WTC11 (cell line): ENCODE measurements at regions not wholly inside any gene's neighbourhood (a gene's known extent, or its start where the extent isn't known, plus 50 kb on each side); places are given as distances from the start of the nearest gene placed in this dataset.

Experiments
- CREB1 ChIP-seq: sonication (generic); formaldehyde crosslinking; IDR thresholded peaks from 2 replicates; pipeline ENCODE4 v1.8.0; 2023; ENCODE audit warnings: mild to moderate bottlenecking, missing genetic modification reagents
- FOXJ3 ChIP-seq: sonication (generic); formaldehyde crosslinking; IDR thresholded peaks from 2 replicates; pipeline ENCODE4 v1.9.0; 2021; ENCODE audit warnings: missing genetic modification reagents, mild to moderate bottlenecking, borderline replicate concordance
- NFYB ChIP-seq: sonication (generic); formaldehyde crosslinking; conservative IDR thresholded peaks from 2 replicates; pipeline ENCODE4 v1.8.0; 2022; ENCODE audit warnings: low read depth, missing genetic modification reagents
- NR2C2 ChIP-seq: sonication (generic); formaldehyde crosslinking; IDR thresholded peaks from 2 replicates; pipeline ENCODE4 v1.8.0; 2022; ENCODE audit warnings: mild to moderate bottlenecking, missing genetic modification reagents
- SMAD3 ChIP-seq: sonication (generic); formaldehyde crosslinking; IDR thresholded peaks from 2 replicates; pipeline ENCODE4 v1.8.0; 2022; ENCODE audit warnings: missing genetic modification reagents, mild to moderate bottlenecking, borderline replicate concordance
- TF ChIP-seq, protein P1 (sequence below): fragments of 200-600 bp; IDR thresholded peaks from 2 replicates; pipeline ENCODE4 v1.8.0; 2022; ENCODE audit warnings: antibody characterized with exemption
- TF ChIP-seq, protein P2 (sequence below): sonication (generic); formaldehyde crosslinking; conservative IDR thresholded peaks from 2 replicates; pipeline ENCODE4 v1.8.1; 2023; ENCODE audit warnings: mild to moderate bottlenecking, low read depth, missing genetic modification reagents, moderate library complexity
- TF ChIP-seq, protein P3 (sequence below): sonication (generic); formaldehyde crosslinking; IDR thresholded peaks from 2 replicates; pipeline ENCODE4 v1.8.1; 2023; ENCODE audit warnings: mild to moderate bottlenecking, missing genetic modification reagents, borderline replicate concordance
- TF ChIP-seq, protein P4 (sequence below): sonication (generic); formaldehyde crosslinking; IDR thresholded peaks from 2 replicates; pipeline ENCODE4 v1.8.1; 2022; ENCODE audit warnings: low read depth, missing genetic modification reagents, borderline replicate concordance
- TF ChIP-seq, protein P5 (sequence below): sonication (generic); formaldehyde crosslinking; IDR thresholded peaks from 2 replicates; pipeline ENCODE4 v1.8.0; 2022; ENCODE audit warnings: mild to moderate bottlenecking, missing genetic modification reagents
- TF ChIP-seq, protein P6 (sequence below): sonication (generic); formaldehyde crosslinking; IDR thresholded peaks from 2 replicates; pipeline ENCODE4 v1.8.0; 2022; ENCODE audit warnings: missing genetic modification reagents
- TF ChIP-seq, protein P7 (sequence below): sonication (generic); formaldehyde crosslinking; IDR thresholded peaks from 2 replicates; pipeline ENCODE4 v1.8.1; 2023; ENCODE audit warnings: mild to moderate bottlenecking, missing genetic modification reagents, moderate library complexity

DNA sequence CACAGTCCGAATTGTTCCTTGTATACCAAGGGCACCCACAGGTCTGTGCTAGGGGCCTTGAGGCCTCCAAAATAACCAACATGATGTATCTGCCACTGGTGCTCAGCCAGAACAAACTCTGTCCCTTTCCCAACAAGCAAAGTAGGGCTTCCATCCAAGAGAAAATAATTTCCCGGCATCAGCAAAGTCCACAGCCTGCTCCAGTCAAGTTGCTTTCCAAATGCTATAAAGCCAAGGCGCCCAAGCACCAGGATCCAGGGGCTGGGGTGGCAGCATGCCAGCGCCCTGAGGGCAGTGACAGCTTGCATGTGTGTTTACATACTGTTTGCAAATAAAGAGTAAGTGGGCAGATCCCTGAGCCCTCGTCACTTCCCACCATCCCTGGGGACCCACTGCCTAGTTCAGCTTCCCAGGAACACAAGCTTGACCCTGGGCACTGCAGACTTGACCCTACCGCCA lies 155.9 kb downstream of the ERCC6L2 start:
- TF ChIP-seq, protein P1, sequence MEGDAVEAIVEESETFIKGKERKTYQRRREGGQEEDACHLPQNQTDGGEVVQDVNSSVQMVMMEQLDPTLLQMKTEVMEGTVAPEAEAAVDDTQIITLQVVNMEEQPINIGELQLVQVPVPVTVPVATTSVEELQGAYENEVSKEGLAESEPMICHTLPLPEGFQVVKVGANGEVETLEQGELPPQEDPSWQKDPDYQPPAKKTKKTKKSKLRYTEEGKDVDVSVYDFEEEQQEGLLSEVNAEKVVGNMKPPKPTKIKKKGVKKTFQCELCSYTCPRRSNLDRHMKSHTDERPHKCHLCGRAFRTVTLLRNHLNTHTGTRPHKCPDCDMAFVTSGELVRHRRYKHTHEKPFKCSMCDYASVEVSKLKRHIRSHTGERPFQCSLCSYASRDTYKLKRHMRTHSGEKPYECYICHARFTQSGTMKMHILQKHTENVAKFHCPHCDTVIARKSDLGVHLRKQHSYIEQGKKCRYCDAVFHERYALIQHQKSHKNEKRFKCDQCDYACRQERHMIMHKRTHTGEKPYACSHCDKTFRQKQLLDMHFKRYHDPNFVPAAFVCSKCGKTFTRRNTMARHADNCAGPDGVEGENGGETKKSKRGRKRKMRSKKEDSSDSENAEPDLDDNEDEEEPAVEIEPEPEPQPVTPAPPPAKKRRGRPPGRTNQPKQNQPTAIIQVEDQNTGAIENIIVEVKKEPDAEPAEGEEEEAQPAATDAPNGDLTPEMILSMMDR = no peak
- TF ChIP-seq, protein P2, sequence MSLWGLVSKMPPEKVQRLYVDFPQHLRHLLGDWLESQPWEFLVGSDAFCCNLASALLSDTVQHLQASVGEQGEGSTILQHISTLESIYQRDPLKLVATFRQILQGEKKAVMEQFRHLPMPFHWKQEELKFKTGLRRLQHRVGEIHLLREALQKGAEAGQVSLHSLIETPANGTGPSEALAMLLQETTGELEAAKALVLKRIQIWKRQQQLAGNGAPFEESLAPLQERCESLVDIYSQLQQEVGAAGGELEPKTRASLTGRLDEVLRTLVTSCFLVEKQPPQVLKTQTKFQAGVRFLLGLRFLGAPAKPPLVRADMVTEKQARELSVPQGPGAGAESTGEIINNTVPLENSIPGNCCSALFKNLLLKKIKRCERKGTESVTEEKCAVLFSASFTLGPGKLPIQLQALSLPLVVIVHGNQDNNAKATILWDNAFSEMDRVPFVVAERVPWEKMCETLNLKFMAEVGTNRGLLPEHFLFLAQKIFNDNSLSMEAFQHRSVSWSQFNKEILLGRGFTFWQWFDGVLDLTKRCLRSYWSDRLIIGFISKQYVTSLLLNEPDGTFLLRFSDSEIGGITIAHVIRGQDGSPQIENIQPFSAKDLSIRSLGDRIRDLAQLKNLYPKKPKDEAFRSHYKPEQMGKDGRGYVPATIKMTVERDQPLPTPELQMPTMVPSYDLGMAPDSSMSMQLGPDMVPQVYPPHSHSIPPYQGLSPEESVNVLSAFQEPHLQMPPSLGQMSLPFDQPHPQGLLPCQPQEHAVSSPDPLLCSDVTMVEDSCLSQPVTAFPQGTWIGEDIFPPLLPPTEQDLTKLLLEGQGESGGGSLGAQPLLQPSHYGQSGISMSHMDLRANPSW (CRISPR knock-in tag) = no peak
- TF ChIP-seq, protein P3, sequence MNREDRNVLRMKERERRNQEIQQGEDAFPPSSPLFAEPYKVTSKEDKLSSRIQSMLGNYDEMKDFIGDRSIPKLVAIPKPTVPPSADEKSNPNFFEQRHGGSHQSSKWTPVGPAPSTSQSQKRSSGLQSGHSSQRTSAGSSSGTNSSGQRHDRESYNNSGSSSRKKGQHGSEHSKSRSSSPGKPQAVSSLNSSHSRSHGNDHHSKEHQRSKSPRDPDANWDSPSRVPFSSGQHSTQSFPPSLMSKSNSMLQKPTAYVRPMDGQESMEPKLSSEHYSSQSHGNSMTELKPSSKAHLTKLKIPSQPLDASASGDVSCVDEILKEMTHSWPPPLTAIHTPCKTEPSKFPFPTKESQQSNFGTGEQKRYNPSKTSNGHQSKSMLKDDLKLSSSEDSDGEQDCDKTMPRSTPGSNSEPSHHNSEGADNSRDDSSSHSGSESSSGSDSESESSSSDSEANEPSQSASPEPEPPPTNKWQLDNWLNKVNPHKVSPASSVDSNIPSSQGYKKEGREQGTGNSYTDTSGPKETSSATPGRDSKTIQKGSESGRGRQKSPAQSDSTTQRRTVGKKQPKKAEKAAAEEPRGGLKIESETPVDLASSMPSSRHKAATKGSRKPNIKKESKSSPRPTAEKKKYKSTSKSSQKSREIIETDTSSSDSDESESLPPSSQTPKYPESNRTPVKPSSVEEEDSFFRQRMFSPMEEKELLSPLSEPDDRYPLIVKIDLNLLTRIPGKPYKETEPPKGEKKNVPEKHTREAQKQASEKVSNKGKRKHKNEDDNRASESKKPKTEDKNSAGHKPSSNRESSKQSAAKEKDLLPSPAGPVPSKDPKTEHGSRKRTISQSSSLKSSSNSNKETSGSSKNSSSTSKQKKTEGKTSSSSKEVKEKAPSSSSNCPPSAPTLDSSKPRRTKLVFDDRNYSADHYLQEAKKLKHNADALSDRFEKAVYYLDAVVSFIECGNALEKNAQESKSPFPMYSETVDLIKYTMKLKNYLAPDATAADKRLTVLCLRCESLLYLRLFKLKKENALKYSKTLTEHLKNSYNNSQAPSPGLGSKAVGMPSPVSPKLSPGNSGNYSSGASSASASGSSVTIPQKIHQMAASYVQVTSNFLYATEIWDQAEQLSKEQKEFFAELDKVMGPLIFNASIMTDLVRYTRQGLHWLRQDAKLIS (CRISPR knock-in tag) = no peak
- TF ChIP-seq, protein P4, sequence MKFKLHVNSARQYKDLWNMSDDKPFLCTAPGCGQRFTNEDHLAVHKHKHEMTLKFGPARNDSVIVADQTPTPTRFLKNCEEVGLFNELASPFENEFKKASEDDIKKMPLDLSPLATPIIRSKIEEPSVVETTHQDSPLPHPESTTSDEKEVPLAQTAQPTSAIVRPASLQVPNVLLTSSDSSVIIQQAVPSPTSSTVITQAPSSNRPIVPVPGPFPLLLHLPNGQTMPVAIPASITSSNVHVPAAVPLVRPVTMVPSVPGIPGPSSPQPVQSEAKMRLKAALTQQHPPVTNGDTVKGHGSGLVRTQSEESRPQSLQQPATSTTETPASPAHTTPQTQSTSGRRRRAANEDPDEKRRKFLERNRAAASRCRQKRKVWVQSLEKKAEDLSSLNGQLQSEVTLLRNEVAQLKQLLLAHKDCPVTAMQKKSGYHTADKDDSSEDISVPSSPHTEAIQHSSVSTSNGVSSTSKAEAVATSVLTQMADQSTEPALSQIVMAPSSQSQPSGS (CRISPR knock-in tag) = no peak
- TF ChIP-seq, protein P5, sequence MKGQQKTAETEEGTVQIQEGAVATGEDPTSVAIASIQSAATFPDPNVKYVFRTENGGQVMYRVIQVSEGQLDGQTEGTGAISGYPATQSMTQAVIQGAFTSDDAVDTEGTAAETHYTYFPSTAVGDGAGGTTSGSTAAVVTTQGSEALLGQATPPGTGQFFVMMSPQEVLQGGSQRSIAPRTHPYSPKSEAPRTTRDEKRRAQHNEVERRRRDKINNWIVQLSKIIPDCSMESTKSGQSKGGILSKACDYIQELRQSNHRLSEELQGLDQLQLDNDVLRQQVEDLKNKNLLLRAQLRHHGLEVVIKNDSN (CRISPR knock-in tag) = no peak
- no peak for TF ChIP-seq FOXJ3 (CRISPR knock-in tag)
- no peak for TF ChIP-seq CREB1
- TF ChIP-seq SMAD3 (CRISPR knock-in tag) = no peak
- no peak for TF ChIP-seq NR2C2
- TF ChIP-seq, protein P6, sequence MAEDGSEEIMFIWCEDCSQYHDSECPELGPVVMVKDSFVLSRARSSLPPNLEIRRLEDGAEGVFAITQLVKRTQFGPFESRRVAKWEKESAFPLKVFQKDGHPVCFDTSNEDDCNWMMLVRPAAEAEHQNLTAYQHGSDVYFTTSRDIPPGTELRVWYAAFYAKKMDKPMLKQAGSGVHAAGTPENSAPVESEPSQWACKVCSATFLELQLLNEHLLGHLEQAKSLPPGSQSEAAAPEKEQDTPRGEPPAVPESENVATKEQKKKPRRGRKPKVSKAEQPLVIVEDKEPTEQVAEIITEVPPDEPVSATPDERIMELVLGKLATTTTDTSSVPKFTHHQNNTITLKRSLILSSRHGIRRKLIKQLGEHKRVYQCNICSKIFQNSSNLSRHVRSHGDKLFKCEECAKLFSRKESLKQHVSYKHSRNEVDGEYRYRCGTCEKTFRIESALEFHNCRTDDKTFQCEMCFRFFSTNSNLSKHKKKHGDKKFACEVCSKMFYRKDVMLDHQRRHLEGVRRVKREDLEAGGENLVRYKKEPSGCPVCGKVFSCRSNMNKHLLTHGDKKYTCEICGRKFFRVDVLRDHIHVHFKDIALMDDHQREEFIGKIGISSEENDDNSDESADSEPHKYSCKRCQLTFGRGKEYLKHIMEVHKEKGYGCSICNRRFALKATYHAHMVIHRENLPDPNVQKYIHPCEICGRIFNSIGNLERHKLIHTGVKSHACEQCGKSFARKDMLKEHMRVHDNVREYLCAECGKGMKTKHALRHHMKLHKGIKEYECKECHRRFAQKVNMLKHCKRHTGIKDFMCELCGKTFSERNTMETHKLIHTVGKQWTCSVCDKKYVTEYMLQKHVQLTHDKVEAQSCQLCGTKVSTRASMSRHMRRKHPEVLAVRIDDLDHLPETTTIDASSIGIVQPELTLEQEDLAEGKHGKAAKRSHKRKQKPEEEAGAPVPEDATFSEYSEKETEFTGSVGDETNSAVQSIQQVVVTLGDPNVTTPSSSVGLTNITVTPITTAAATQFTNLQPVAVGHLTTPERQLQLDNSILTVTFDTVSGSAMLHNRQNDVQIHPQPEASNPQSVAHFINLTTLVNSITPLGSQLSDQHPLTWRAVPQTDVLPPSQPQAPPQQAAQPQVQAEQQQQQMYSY (CRISPR knock-in tag) = no peak
- no peak for TF ChIP-seq NFYB (CRISPR knock-in tag)
- TF ChIP-seq, protein P7, sequence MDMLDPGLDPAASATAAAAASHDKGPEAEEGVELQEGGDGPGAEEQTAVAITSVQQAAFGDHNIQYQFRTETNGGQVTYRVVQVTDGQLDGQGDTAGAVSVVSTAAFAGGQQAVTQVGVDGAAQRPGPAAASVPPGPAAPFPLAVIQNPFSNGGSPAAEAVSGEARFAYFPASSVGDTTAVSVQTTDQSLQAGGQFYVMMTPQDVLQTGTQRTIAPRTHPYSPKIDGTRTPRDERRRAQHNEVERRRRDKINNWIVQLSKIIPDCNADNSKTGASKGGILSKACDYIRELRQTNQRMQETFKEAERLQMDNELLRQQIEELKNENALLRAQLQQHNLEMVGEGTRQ (CRISPR knock-in tag) = no peak
